HG03469 (cell line): ENCODE measurements at regions not wholly inside any gene's neighbourhood (a gene's known extent, or its start where the extent isn't known, plus 50 kb on each side); places are given as distances from the start of the nearest gene placed in this dataset.
"Not testable (repeated sequence)": the region's sequence is repeated elsewhere in the genome, so short reads cannot be mapped to it uniquely, and the experiment has no call there.

Experiments used
- ATAC-seq: cut with Tn5 transposase; IDR thresholded peaks from one replicate; pipeline ENCODE4 v1.9.1; 2021; ENCODE audit warnings: mild to moderate bottlenecking, moderate library complexity, moderate number of reproducible peaks; ENCODE audit not compliant: unreplicated experiment

DNA sequence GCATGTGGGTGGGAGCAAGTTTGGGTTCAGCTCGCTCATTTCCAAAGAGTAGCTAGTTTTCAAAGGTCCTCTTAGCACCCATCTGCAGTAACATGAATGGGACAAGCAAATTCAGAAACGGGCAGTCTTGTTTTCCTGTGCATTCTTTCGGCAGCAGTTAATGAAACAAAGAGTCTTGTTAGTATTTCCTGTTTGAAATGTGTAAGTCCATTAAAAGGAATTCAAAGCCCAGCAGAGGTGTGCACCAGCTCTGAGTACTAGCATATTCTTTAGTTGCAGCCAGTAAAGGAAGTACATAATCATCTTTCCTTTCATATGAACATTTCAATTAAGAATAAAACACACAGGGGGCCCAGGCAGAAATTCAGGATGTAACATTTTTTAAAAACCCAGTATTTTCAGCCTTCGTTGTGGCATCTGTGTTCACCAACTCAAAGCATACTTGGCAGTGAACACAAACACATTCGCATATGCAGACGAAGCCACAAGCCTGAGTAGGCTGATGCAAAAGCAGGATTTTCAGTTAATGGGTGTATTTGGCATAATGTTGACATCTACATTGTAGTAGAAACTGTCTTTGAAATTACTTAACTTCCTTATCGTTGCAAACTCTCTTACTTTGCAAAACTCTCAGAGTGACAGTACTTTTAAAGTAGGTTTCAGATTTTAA, 570.0 kb upstream of the FLRT2 start:
- no peak for ATAC-seq

DNA sequence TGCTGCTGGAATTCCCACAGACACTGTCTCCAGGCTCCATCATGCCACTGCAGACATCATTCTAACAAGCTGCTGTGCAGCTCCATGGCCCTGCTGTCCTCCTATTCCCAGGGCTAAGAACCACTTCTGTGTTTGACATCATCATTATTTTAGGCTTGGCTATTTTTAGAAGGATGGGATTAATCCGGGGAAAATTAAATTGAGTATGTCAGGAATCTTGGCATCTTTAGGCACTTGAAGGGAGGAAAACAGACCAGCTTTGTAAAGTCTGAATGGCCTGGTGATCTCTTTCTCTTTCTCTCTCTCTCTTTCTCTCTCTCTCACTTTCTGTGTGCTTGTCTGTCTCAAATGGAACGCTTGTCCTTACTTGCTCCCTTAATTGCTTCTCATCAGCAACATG, 568.3 kb upstream of the FLRT2 start:
- ATAC-seq = no peak

DNA sequence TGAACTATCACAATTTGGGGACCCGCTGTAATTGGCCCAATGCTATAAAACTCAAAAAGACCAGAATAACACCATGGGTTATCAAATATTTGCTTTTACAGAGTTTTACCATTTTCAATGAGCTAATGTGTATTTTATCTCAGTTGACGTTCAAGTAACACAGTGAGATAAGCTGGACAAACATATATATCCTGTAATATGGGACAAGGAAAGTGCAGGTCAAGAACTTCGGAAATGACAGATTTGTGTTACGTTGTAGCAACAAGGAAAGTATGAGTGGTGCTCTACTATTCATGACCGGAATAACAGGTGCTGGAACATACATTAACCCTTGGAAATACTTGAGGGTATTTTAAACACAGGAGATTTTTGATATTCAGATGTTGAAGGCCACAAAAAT, 566.4 kb upstream of the FLRT2 start:
- no peak for ATAC-seq

DNA sequence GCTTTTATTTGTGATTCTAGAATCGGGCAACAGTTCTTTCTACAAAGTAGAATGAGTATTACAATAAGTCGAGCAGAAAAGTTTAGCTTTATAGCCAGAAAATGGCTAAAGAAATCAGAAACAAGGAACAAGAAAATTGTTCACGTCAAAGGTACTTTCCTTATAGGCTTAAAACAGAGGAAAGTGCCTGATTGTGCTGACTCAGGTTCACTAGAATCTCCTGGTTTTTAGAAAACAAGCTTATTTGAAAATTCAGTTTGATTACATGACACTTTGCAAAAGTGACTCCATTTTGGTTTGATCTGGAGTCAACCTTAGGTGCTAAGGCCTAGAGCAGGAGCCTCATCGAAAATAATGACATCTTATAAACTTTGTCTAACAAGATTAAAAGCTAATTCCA, 564.7 kb upstream of the FLRT2 start:
- no peak for ATAC-seq

DNA sequence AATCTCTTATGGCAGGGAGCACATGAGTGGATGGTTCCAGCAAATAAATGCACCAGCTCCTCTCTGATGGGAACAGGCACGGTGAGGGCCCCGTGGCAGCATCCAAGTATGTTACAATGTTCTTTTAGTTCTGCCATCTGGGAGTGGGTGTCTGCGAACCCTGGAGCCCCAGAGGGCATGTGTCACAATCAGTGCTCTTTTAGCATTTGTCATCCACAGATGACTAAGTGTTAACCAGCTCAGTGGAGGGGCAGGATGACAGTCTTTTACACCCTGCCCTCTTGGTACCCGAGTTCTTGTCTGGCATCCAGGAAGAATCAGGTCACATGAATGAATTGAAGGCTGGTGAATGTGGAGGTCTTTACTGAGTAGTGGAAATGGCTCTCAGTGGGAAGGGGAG, 560.4 kb upstream of the FLRT2 start:
- ATAC-seq = no peak

DNA sequence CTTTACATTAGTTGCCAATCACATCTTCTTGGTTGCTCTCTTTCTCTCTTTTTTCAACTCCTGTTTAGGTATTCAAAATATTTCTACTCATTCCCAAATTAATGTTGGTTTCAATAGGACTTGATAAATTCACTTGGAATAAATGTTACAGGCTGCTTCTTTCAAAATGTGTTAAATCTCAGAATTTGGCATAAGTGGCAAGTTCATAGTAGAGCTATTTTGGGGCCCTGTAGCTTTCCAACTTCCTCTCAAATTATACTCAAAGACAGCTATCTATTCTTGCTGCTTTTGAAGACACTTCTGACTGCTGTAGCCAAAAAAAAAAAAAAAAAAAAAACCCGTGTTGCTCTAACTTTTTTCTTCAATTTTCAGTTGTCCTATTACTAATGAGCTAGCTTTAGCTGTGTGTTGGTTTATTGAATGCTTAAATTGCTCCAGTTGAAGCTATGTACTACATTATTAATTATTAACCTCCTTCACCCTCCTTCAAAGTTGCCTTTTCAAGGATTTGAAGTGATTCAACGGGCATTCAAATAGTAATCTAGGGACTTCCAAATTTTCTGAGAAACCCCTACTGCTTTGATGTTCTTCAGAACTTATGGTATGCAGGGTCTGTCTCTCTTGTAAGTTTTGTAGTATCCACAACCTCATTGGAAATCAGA, 554.6 kb upstream of the FLRT2 start:
- no peak for ATAC-seq

DNA sequence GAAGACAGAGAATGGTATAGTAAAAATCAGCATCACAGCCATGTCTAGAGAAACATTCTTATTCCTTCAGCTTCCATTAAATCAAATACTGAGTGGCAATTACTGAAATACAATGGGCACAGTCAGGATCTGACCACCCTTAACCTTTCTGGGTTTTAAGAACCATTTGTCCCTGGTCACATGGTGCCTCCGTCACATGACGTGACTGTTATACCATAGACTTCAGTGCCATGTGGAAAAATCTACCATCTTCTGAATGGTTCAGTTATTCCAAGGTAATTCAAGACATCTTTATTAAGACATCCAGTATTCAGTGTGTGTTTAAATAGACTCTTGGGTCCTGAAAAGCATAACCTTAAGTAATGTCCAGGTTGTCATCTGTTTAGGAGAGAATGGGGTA, 553.1 kb upstream of the FLRT2 start:
- ATAC-seq = no peak

DNA sequence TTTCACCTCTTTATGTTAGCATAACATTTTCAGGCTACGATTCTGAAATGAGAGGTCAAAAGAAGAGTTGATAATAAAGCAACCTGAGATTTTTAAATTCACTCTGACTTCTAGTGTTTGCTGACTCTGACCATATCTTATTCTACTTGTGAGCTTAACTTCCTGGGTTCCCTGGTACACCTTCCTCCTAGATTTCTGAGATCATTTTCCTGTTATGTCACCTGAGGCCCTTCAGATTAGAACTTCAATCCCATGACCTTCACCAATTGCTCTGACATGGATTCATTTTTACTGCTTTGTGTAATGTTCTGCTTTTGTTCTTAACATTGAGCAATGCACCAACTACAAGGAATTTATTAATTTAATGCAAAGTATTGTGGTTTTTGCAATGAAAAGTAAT, 542.9 kb upstream of the FLRT2 start:
- no peak for ATAC-seq

DNA sequence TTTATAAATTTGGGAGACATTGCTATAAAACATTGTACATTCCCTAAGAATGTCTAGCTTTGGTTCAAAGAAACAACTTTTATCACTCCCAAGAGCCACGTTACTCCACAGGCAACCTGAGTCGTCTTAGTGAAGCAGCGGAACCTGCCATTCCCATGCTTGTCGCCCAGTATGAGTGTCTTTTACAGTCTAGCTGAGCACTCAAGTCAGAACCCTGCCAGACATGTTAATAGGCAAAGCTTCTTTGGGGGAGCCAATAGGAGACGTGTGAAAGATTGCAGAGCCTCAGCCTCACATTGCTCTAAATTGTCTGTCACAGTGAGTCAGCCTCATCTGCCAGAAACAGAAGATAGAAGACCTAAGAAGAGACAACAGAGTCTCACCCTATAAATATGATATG, 541.6 kb upstream of the FLRT2 start:
- ATAC-seq = no peak

DNA sequence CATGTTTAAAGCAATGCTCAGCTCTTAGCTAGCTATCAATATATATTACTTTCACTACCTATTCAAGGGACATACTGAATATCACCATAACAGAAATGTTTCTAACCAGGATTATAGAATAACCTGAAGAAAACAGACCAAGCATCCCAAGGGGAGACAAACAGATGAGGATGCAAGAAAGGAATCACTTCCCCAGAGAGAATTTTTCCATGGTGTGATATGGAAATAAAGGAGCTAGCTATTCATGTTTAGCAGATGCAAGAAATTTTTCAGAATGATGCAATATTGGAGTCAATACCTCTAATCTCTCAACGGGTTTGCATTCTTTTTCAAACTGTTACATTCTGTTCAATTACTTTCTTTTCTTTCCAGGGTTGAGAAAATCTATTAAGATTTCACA, 538.9 kb upstream of the FLRT2 start:
- ATAC-seq = no peak

DNA sequence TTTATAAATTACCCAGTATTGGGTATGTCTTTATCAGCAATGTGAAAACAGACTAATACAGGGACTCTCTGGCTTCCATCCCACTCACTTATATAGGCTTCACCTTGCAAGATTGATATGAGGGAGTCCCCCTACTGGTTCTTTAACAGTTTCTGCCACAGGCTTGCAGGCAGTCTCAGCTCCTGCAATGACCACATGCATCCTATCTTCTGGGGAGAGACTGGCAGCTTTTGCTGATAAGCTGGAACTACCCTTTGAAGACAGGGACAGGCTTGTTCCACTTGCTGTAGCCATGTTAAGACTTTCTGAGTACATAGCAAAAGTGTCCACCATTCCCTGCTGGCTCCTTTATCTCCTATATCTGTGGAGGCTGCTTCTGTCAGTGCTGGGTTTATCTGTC, 531.7 kb upstream of the FLRT2 start:
- no peak for ATAC-seq

DNA sequence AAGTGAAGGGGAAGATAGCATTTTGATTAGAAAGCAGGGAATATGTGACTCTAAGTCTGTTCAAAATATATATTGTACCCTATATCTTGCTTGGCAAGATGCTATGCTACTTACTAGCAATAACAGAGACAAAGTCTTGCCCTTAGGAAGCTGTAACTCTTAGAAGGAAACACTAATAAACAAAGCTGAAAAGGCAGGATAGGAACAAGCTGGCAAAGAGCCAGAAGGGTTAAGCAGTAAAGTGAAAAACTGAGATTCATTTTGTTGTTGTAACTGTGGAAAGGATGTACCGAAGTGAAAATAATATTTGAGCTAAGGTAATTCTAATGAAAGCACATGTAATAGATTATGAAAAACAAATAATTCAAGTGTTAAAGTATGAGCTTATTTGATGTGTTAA, 527.1 kb upstream of the FLRT2 start:
- ATAC-seq = no peak

DNA sequence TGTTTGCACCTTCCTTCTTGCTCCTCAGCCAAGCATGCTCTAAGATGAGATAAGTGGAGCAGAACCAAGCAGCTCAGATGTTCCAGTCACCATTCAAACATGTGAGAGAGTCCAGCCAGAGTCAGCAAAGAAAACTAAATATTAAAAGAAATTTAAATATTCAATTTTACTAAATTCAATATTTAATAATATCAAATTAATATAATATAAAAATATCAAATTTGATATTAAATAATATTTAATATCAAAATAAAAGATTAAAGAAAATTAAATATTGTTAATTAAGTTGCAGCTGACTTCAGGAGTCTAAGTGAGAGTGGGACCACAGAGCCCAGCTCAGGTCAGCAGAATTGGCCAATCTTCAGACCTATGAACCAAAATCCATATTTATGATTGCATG, 526.1 kb upstream of the FLRT2 start:
- ATAC-seq = no peak

DNA sequence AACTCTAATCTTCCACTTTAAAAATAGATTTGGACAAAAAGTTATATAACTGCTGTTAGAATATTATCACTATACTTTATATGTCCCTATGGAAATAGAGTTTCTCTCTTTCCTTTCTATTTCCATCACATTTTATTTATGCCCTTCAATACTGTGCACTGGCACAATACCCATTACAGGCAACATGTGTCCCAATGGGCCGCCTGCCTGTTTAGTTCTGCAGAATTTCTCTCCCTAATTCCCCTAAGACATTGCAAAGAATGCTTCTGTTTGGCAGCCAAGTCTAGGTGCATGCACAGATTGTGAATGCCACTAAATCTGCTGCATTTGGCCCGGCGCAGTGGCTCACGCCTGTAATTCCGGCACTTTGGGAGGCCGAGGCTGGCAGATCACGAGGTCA, 520.4 kb upstream of the FLRT2 start:
- no peak for ATAC-seq

DNA sequence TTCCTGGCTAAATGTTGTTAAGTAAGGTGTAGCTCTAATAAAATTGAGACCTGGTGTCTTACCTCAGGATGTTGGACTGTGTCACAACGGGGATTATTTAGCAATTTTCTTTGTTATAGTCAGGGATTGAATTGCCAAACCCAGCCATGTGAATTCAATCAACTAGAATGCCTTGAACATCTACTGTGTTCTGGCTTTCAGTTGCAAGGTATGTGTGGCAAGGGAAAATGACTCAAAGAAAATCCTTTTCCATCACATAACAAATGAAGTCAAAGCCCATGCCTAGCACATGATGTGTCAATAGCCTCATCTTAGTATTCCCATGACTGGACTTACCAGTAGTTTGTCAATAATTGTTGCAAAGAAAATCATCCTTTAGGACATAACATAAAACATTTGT, 519.8 kb upstream of the FLRT2 start:
- ATAC-seq = no peak

DNA sequence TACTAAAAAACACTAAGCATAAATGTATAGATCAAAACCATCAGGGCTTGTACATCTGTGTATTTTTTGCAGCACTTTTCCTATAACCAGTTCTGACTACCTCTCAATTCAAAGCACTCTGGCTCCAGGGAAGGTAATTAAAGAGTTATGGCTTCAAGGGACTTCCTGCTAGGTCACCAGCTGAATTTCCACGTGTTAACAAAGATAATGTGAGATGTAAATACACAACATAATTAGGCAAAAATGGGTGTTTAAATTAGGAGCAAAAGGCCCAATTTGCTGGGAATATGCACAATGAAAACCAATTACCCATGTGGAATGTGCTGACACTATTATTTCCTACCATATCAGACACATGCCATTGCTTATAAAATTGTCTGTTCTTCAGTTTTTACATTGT, 513.4 kb upstream of the FLRT2 start:
- no peak for ATAC-seq

DNA sequence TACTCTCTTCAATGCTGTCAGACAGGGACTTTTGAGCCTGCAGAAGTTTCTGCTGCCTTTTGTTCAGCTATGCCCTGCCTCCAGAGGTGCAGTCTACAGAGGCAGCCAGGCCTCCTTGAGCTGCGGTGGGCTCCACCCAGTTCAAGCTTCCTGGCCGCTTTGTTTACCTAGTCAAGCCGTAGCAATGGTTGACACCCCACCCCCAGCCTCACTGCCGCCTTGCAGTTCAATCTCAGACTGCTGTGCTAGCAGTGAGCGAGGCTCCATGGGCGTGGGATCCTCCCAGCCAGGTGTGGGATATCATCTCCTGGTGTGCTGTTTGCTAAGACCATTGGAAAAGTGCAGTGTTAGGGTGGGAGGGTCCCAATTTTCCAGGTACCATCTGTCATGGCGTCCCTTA, 506.1 kb upstream of the FLRT2 start:
- not testable (repeated sequence) for ATAC-seq

DNA sequence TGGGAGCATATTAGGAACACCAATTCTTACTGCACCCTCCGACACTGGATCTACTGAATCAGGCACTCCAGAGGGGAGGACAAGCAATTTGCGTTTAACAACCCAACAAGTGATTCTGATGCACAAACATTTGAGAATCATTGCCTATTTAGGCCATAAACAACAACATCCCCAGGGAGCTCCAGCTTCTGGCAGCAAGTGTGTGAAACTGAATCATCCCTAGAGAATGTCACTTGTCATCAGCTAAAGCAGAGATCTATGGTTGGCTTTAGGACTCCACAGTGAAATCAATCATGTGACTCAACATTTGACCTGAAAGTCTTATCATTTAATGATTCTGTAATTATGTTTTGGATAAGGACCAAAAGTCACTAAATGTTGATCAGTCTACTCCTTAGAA, 505.0 kb upstream of the FLRT2 start:
- ATAC-seq = no peak

DNA sequence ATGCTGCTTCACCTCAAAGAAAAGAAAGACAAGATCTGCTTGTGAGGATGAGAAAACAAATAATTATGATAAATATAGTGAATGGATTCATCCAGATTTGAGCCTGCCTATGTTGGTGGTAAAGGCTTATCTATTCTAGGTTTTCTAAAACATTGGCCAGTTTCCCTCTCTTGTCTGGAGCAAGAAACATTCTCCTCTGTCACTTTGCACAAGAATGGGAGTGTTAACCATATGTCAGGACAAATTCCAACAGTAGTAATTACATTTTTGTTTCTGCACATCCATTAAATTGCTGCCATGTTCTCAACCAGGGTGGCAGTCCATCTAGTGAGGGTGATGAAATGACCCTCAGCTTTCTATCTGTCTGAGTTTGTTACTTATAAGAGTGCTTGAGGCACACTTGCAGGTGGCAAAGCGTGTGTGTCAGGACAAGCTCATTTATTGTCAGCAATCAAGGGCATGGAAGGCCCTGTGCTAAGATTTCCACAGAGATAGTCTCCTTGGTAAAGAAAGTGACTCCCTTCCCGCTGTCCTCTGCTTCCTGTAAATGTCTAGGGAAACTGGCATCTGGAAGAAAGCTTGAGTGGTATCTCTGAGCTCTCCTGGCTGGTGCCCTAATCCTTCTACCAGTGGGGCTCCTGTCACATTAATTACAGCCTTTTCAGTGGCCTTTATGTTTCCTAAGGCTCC, 502.1 kb upstream of the FLRT2 start:
- no peak for ATAC-seq

DNA sequence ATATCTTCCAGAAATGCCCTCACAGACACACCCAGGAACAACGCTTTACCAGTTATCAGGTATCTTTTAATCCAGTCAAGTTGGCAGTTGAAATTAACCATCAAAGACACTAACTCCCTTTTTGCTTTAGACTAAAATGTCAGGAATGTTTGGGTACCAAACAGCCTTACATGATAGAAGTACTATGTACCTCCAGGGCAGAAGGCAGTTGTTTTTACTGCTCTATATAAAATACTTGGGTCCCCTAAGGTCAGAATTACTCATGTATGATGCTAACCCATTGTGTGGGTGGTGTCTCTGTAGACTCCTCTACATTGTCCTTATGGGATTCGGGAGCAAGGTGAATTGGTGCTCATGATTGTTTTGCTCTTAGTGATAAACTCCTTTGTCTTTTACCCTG, 492.5 kb upstream of the FLRT2 start:
- no peak for ATAC-seq

DNA sequence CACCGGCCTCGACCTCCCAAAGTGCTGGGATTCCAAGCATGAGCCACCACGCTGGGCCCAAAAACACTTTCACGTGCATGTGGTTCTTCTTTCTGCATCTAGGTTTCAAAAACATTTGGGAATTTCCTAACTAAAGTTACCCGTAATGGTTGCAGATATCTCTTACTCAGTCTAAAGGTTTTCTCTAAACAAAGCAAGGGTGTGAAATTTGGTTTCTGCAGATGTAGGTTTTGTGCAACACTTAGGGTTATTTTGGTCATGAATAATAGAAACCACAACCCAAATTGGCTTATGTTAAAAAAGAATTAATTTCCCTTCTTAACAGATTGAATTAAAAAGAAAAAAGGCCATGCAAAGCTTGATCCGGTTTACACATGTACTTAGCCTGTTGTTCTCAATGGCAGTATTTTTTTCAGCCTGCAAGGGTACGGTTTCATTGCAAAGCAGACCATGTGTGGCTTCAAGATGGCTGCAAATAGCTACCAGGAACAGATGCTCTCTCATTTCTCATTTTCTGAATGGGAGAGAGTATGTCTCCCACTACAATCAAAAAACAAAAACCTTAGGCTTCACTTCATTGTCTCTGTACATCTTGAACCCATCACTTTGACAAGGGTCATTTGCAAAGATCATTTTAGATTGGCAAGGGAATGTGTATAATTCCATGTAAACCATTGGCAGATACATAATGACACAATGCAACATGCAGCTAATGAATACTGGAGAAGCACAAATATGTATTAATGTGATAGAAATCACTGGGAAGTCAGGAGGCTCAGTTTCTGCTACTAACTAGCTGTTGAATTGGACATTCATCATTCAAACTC, 491.2 kb upstream of the FLRT2 start:
- no peak for ATAC-seq

DNA sequence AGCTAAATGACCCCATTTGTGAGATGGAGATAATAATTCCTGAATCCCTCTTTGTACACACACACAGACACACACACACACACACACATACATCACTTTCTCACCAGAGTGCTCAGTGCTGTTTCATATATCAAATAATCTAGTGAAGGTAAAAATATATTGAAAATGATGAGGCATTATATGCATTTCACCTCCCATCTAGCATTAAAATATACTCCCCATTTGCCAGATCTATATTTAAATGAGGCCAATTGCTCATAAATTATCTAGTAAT, 490.7 kb upstream of the FLRT2 start:
- ATAC-seq = no peak
